ENCODE measurements at regions not wholly inside any gene's neighbourhood (a gene's known extent, or its start where the extent isn't known, plus 50 kb on each side); places are given as distances from the start of the nearest gene placed in this dataset.

GRCh38 chr2:18180031-18180610 lies 301.7 kb downstream of the KCNS3 start (continued):
- TF ChIP-seq SAP30 (IDR thresholded peaks at IDR 0.05; ENCODE audit: insufficient read depth, insufficient replicate concordance, low read length) (no peak), HDAC6 (IDR thresholded peaks at IDR 0.05; ENCODE audit: low read depth, low read length) (no peak), RNF2 (IDR thresholded peaks at IDR 0.05; ENCODE audit: borderline replicate concordance, low read depth, low read length, missing control alignments, poor library complexity, severe bottlenecking) (no peak), BCL11A (IDR thresholded peaks at IDR 0.05; ENCODE audit: low read depth in 2 of 2, low read length in 2 of 2) (no peak), CTCF (IDR thresholded peaks at IDR 0.05; ENCODE audit: control extremely low read depth in 1 of 3, insufficient read depth in 1 of 3, low read depth in 1 of 3, low read length in 3 of 3) (no peak), CHD1 (IDR thresholded peaks at IDR 0.05; ENCODE audit: low read depth, low read length) (no peak)
